LNCAP (cell line): ENCODE measurements at regions not wholly inside any gene's neighbourhood (a gene's known extent, or its start where the extent isn't known, plus 50 kb on each side); places are given as distances from the start of the nearest gene placed in this dataset.

Experiments
- TF ChIP-seq, protein P1 (sequence below): fragments of 450-650 bp; IDR thresholded peaks from 2 replicates; pipeline ENCODE4 v1.5.1; 2017; ENCODE audit warnings: mild to moderate bottlenecking

DNA sequence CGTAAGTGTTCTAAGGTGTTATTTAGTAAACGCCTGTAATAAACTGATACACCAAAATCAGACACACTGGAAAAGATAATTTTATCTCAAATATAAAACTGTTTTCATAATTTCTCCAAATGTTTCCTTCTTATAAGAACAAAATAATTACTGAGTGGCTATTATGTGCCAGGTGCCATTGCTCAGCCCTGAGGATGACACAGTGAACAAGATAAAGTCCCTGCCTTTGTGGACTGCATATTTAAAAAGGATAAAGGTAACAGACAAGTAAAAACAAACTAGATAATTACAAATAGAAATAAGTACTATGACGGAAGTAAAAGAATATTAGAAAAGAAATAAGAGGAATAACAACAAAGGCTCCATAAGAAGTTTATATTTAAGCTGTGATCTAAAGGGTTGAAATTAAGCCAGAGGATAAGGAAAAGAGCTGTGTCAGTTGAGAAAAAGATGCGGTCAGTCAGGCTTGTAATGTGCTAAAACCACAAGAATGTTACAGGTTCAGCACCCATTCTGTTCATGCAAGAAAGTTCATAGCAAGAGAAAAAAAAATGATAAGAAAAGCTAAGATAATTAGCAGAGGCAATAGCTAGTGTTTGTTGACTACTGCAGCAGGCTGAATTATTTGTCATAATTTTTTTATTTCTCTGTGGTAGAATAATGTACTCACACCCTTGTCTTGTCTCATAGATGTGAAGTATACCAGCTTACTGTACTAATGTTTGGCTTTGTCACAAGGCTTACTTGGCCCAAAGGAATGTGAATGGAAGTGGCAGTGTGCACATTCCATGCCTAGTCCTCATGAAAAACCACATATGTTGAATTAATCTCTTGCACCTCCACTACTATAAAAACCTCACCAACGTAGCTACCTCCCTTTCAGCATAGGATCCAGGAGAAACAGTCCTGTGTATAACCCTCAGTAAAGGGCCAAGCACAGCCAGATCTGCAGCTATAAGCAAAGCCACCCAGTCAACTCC is 75.1 kb downstream of the CRPPA start:
- TF ChIP-seq, protein P1, sequence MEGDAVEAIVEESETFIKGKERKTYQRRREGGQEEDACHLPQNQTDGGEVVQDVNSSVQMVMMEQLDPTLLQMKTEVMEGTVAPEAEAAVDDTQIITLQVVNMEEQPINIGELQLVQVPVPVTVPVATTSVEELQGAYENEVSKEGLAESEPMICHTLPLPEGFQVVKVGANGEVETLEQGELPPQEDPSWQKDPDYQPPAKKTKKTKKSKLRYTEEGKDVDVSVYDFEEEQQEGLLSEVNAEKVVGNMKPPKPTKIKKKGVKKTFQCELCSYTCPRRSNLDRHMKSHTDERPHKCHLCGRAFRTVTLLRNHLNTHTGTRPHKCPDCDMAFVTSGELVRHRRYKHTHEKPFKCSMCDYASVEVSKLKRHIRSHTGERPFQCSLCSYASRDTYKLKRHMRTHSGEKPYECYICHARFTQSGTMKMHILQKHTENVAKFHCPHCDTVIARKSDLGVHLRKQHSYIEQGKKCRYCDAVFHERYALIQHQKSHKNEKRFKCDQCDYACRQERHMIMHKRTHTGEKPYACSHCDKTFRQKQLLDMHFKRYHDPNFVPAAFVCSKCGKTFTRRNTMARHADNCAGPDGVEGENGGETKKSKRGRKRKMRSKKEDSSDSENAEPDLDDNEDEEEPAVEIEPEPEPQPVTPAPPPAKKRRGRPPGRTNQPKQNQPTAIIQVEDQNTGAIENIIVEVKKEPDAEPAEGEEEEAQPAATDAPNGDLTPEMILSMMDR = no peak

DNA sequence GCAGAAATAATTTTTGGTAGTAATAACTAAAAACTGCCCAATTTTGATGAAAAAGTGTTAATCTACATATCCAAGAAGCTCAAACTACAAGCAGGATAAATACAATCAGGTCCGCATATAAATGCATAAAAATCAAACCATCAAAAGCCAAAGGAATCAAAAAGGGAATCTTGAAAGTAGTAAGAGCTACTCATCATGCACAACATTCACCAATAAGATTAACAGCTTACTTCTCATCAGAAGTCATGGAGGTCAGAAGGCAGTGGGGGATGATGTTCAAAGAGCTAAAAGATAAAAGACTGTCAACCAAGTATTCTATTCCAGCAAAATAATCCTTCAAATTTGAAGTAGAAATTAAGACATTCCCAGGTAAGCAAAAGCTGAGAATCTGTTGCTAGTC is 76.4 kb downstream of the CRPPA start:
- TF ChIP-seq, protein P1 = no peak

DNA sequence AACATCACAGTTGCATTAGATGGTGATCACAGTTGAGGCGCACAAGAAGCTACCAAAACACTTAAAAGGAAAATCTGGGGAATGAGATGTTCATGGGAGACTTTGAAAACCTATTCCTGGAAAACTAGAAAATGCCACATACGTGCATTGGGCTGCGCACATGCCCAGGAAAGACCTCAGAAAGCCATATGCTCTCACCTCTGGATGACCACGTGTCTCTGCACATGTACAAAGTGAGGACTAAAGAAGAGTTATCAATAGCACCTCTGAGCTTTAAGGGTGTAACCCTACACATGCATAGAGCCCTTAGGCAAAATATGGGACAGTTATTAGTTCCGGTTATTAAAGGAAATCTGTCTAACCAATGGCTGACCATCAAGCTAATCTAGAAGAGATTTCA is 77.7 kb downstream of the CRPPA start:
- TF ChIP-seq, protein P1 = no peak

DNA sequence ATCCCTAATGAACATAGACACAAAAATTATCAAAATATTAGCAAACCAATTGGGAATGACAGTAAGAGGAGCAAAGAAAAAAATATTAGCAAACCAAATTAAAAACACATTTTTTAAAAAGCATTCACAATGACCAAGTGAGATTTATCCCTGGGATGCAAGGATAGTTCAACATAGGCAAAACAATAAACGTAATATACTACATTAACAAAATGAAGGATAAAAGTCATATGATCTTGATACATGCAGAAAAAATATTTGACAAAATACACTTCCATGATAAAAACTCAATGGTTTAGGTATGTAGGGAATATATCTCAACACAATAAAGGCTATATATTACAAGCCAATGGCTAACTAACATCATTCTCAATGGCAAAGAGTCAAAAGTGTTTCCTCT is 83.3 kb downstream of the CRPPA start:
- TF ChIP-seq, protein P1 = no peak

DNA sequence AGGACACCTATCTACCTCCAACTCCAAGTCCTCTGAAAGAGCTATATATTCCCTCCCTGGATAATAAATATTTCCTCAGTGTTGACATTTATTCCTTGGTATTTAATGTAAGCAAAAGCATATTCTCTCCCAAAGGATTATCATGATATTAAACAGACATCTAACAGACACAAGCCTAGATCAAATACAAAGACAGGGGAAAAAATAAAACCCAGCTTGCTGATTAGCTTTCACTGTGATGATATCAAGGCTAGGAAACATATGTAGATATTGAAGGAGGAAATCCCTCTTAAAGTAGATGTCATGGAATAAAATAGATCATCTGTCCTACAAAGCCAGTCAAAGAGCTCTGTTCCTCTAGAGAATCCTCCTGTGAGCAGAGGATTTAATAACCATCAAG is 95.2 kb downstream of the CRPPA start:
- TF ChIP-seq, protein P1 = no peak

DNA sequence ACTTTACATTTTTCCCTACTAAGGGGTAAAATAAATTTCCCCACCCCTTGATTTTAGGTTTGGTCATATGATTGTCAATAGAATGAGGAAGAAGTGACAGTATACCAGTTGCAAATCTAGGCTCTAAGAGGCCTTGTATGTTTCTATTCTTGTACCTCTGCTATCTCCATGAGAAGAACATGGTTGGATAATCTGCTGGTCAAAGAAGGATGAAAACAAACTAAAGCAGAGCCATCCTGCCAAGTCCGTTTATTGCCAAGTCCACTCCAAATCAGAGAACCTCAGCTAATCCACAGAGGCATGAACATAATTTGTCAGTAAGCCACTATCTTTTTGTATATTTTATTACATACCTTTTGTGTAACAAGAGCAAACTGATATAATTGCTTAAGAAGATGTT is 98.0 kb downstream of the CRPPA start:
- TF ChIP-seq, protein P1 = no peak

DNA sequence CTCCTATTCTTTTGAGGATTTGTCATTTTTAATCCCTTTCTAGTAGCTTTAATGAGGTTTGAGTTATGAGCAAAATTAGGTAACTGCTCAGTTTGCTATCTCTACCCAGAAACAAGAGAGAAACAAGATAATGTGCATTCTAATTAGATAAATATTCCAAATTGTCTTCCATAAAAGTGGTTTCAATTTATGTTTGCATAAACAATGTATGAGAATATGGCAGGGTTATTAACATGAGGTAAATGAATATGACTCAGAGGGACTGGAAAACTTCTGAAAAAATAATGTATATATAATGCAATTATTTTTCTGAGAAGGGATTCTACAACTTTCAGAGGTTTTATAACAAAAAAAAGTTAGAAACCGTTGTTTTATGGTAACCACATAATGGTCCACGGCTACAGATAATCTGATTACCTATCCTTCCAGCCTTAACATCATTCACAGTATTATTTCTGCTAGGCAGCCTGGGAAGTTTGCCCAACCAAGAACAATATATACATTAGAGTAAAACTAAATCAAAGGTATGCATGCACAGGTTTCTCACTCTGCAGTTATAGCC is 101.2 kb downstream of the CRPPA start:
- TF ChIP-seq, protein P1 = no peak
